GM21619 (cell line): ENCODE measurements at regions not wholly inside any gene's neighbourhood (a gene's known extent, or its start where the extent isn't known, plus 50 kb on each side); places are given as distances from the start of the nearest gene placed in this dataset.
"Not testable (repeated sequence)": the region's sequence is repeated elsewhere in the genome, so short reads cannot be mapped to it uniquely, and the experiment has no call there.

Experiments used
- ATAC-seq: cut with Tn5 transposase; IDR thresholded peaks from one replicate; pipeline ENCODE4 v1.9.1; 2021; ENCODE audit not compliant: unreplicated experiment

DNA sequence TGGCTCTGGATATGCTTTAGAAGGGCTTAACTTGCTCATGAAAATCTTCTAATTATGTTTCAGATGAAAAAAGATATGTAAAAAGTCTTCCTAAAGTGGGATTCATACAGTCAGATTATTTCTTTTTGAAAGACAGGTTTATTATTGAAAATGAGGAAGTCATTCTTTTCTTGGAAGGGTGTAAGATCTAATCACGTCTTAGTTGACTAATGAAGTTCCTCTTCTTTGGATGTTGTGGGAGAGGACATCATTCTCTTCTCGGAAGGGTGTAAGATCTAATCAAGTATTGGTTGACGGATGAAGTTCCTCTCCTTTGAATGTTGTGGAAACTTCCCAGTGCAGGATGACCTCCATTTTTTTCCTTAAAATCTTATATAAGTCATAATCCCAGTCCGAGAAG lies 74.9 kb downstream of the ALG10 start:
- ATAC-seq = no peak

DNA sequence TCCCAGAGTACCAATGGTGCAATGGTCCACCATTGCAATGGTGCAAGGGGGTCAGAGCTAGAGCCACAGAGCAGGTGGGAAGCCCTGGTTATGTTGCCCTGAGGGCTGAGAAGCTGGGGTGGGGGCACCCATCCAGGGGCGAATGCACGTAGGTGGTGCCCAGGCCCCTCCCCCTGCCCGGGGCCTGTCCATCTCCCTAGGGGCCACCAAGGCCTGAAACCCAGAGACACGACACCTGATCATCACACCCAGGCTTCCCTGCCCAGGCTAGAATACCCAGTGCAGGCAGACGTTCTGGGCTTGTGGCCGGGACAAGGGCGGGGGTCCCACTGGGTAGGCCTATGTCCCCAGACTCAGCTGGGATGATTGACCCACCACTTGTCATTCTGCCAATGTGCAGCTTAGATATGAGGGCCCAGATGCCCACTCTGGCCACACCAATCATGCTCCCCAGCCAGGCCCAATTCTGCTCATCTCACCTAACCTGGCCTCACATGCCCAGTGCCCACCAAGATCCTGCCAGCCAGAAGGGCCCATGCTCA lies 83.2 kb downstream of the ALG10 start:
- no peak for ATAC-seq

- ATAC-seq = no peak
Measured at GRCh38 chr12:34106172-34106571, 83.9 kb downstream of the ALG10 start.

DNA sequence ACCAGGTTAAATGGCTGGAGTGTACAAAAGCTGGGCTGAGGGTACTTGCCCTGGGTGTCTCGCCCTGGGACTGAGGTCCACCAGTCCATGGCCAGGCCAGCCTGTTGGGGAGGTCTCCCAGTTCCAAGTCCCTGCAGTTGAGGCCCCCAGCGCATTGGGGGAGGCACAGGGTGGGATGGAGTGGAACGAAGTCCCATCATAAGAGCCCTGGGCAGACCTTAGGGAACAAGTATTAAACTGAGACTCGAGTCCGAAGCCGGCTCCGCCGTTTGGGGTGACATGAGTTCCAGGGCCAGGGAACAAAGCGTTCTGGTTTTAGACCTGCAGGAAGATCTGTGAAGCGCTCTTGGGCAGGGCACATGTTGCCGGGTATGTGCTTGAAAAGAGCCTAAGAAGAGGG lies 84.7 kb downstream of the ALG10 start:
- ATAC-seq = no peak

DNA sequence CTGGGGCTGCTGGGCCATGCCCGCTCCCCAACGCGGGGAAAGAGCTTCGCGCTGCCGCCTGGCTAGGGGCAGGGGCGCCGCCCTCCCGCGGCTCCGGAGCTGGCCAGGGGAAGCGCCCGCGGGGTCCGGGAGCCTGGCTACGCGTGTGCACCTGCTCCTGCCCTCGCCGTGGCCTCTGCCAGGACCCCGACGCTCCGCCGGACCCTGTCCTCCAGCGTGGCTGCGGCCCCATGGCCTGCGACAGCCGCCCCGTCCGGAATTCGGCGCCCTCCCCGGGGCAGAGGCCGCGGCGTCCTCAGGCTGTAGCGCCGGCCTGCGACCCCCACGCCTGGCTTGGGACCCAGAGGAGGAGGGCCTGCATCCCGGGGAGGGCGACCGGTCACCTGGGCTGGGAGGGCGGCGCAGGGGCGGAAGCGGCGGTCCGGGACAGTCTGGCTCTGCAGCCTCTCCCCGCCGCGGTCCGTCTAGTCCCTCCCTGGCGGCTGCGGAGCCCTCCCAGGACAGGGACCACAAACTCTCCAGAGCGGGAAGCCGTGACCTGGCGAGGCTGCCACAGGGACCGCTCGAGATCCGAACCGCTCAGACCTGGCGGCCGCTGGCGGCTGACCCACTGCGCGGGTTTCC lies 85.6 kb downstream of the ALG10 start:
- ATAC-seq = no peak

GRCh38 chr12:34108405-34108803 lies 86.1 kb downstream of the ALG10 start:
- ATAC-seq = no peak

GRCh38 chr12:34108967-34109366 lies 86.7 kb downstream of the ALG10 start:
- no peak for ATAC-seq

- ATAC-seq = no peak
Measured at GRCh38 chr12:34109390-34109789, 87.1 kb downstream of the ALG10 start.

- not testable (repeated sequence) for ATAC-seq
Measured at GRCh38 chr12:34109909-34110531, 87.7 kb downstream of the ALG10 start.

DNA sequence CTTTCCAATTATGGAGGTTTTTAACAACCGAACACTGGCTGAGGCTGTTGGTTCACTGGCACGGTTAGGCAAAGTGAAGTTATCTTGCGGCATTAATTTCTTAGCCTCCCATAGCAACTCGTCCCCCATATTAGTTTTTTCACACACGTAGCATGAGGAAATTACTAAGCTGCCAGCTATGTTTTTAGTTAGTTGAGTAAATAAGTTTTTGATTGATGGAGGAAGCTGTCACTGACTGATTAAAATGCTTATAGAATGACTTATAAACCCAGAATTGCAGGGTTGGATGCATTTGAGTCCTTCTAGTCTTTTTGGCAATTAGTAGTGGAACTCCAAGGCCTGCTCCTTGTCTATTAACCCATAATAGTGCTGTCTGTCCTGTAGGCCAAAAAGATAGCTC lies 97.1 kb downstream of the ALG10 start:
- ATAC-seq = no peak

GRCh38 chr12:34121360-34121759 lies 99.1 kb downstream of the ALG10 start:
- ATAC-seq = no peak

DNA sequence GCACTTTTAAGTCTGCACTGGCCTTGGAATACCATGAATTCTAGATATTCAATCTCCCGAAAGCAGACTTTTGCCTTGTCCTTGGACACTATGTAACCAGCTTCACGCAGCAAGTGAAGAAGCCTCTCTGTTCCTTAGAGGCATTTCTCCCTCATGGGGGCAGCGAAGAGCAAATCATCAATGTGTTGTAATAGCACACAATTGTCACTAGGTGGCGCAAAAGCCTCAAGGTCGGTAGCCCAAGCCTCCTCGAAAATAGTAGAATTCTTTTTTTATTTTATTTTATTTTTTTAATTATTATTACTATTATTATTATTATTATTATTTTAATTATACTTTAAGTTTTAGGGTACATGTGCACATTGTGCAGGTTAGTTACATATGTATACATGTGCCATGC lies 100.8 kb downstream of the ALG10 start:
- ATAC-seq = peak; percentile 68

GRCh38 chr12:34124608-34125007 lies 102.3 kb downstream of the ALG10 start:
- no peak for ATAC-seq

GRCh38 chr12:34126239-34126641 lies 103.9 kb downstream of the ALG10 start:
- ATAC-seq = no peak

- no peak for ATAC-seq
Measured at GRCh38 chr12:34126805-34127204, 104.5 kb downstream of the ALG10 start.

- not testable (repeated sequence) for ATAC-seq
Measured at GRCh38 chr12:34127379-34127778, 105.1 kb downstream of the ALG10 start.

DNA sequence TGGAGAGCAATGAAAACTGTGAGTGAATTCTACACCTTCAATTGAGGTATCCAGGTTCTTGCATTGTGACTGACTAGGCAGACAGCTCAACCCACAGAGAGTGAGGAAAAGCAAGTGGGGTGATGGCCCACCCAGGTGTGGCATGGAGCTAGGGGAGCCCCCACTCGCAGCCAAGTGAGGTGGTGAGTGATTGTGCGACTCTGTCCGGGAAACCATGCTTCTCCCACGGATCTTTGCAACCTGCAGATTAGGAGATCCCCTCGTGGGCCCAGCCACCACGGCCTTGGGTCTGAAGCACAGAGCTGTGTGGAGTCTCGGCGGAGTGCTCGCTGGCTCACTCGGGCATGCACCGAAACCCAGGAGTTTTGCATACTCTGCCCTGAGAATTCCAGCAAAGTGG lies 120.1 kb downstream of the ALG10 start:
- ATAC-seq = no peak

DNA sequence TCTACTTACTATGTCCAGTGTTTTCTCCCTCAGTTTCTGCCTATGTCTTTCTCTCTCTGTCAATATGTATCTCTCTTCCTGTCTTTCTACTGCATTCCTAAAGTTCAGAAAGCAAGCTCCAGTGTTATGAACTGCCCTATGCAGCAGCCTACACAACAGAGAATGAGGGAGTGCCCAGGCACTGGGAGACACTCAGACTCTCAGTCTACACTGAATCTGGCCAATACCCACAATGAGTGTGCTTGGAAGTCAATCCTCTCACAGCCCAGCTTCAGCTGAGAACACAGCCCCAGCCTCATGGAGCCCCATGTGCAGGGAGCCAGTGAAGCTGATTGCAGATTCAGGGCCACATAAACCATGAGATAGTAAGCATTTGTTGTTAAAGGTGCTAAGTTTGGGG lies 128.7 kb downstream of the ALG10 start:
- ATAC-seq = no peak

DNA sequence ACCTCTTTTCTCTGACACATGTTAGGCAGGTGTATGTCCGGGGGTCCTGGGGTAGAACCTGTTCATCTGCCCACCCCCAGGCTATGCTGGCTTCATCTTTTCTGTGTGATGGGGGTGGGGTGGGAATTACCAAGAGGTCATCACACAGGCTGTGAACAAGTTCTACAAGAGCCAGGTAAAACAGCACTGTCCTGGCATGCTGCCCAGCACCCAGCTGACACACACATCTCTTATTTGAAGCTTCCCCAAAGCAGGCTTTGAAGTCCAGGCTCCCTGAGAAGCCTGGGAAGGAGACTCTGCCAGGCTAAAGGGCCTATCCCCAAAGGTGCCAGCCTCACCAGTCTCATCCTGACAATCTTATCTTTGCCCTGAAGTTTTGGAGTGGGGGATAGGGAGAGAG lies 141.1 kb downstream of the ALG10 start:
- ATAC-seq = no peak

DNA sequence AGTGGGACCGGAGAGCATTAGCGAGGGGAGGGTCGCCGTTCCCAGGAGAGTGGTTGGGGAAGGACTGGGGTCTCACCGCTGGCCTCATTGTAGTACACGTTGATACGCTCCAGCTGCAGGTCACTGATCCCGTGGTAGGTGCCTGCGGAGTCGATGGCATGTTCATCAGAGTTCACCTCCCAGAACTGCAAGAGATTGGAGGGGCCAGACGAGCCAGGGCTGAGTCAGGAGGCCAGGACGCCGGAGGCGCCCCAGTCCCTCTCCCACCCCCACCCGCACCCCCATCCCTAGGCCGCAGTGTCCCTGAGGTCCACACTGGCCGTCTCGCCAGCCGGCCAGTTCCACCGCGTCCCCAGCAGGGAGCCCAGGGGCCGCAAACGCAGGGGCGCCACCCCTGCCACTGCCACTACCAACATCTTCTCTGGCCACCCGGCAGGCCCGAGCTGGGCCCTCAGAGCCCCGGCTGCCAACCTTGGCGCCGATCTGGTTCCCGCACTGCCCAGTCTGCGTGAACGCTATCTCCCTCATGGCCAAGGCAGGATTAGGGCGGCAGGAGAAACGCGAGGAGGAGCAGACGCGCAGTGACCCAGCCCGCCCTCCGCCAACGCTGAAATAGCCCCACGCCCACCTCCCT lies 144.2 kb downstream of the ALG10 start:
- ATAC-seq = no peak

DNA sequence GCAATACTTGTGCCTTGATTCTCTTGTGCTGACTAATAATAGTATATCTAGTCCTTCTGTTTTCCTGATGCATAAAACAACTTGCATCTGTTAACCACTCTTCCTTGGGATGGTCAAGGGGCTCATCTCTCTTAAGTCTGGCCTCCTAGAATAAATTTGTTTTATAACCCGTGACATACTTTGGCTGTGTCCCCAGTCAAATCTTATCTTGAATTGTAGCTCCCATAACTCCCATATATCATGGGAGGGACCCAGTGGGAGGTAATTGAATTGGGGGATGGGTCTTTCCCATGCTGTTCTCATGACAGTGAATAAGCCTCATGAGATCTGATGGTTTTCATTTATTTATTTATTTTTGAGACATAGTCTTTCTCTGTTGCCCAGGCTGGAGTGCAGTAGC lies 146.2 kb downstream of the ALG10 start:
- ATAC-seq = not testable (repeated sequence)

DNA sequence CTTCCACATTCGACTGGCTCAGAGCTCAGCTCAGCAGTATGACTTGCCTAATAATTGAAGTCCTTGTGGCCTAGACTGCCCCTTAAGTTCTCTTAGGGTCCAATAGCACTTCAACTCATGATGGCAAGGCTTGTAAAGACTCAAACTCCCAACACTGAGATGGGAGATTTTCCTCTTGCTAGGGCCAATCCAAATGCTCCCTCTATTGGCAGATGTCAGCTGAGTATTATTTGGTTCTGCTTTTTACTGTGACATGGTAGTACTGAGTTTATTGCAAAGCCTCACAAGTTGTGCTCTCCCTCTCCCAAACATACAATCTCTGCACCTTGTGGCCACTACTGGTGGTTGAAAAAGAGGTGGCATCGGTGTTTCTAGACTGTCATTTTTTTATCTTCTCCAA lies 164.2 kb downstream of the ALG10 start:
- no peak for ATAC-seq
